B cell (primary cell): ENCODE measurements at regions not wholly inside any gene's neighbourhood (a gene's known extent, or its start where the extent isn't known, plus 50 kb on each side); places are given as distances from the start of the nearest gene placed in this dataset.

Experiments used
- ATAC-seq: fragments of 200-7000 bp; cut with Tn5 transposase; one replicate; pipeline ENCODE4 v1.10.0; 2021; ENCODE audit warnings: low read depth, mild to moderate bottlenecking, moderate number of reproducible peaks, moderate library complexity
- CTCF ChIA-PET: fragments of 350-600 bp; sonication (Branson Sonifier 250); formaldehyde crosslinking; loops from one replicate; lab custom pipeline; 2021; ENCODE audit warnings: antibody characterized with exemption, inconsistent platforms; lab: Charles Lee
- POLR2A ChIA-PET: fragments of 350-600 bp; sonication (Branson Sonifier 250); formaldehyde crosslinking; loops from one replicate; lab custom pipeline; 2021; ENCODE audit warnings: antibody characterized with exemption; lab: Charles Lee
- DNase-seq: peaks from one replicate; pipeline ENCODE4 v3.0.0; 2013
- H2AFZ ChIP-seq: 2 replicates; pipeline ENCODE4 v1.6.1; 2012; ENCODE audit warnings: mild to moderate bottlenecking, low read depth, low read length; ENCODE audit not compliant: insufficient read depth, poor library complexity, severe bottlenecking
- H3K27ac ChIP-seq, 2 donors: 1 replicate in 1 of 2; 2 replicates in 1 of 2; pipeline ENCODE4 v1.5.1; 2012 to 2013; ENCODE audit warnings: low read length in 2 of 2, mild to moderate bottlenecking in 2 of 2, moderate library complexity in 1 of 2
- H3K27me3 ChIP-seq, 4 experiments: fragments of 200-600 bp in 1 of 4; sonication (generic) in 1 of 4; replicated peaks in 1 of 4; 1 replicate in 2 of 4; 2 replicates in 2 of 4; pipeline versions ENCODE4 v1.6.1 to v1.7.0; 2013 to 2016; ENCODE audit warnings: low read length in 3 of 4, mild to moderate bottlenecking in 2 of 4, mixed read lengths in 1 of 4, moderate library complexity in 1 of 4; ENCODE audit not compliant: insufficient read depth in 4 of 4, control insufficient read depth in 3 of 4; ENCODE audit errors: control extremely low read depth in 1 of 4
- H3K36me3 ChIP-seq, 2 experiments: replicated peaks in 1 of 2; 1 replicate in 1 of 2; 2 replicates in 1 of 2; pipeline versions ENCODE4 v1.6.1 to v1.7.1; 2013; ENCODE audit warnings: low read length in 1 of 2; ENCODE audit not compliant: insufficient read depth in 2 of 2, control insufficient read depth in 1 of 2; ENCODE audit errors: control extremely low read depth in 1 of 2, extremely low read depth in 1 of 2
- H3K4me1 ChIP-seq, 2 donors: fragments of 200-600 bp in 1 of 2; sonication (generic) in 1 of 2; 1 replicate in 1 of 2; 2 replicates in 1 of 2; pipeline versions ENCODE4 v1.5.1 to v1.6.1; 2013 to 2017; ENCODE audit warnings: low read length in 2 of 2; ENCODE audit not compliant: control insufficient read depth in 2 of 2, insufficient read depth in 2 of 2
- H3K4me2 ChIP-seq: replicated peaks from 2 replicates; pipeline ENCODE3; 2012; ENCODE audit warnings: mild to moderate bottlenecking, low read depth, low read length; ENCODE audit not compliant: poor library complexity, severe bottlenecking
- H3K4me3 ChIP-seq, 5 experiments: fragments of 200-600 bp in 1 of 5; sonication (generic) in 1 of 5; 1 replicate in 3 of 5; 2 replicates in 2 of 5; pipeline versions ENCODE4 v1.5.1 to v1.7.0; 2011 to 2016; ENCODE audit warnings: low read length in 4 of 5, mild to moderate bottlenecking in 4 of 5, low read depth in 2 of 5, control low read depth in 1 of 5, moderate library complexity in 1 of 5; ENCODE audit not compliant: insufficient read depth in 1 of 5; ENCODE audit errors: control extremely low read depth in 1 of 5, extremely low read depth in 1 of 5
- H3K79me2 ChIP-seq: fragments of 200-600 bp; sonication (generic); one replicate; pipeline ENCODE4 v1.6.0; 2016; ENCODE audit warnings: low read length; ENCODE audit not compliant: control insufficient read depth, insufficient read depth
- H3K9ac ChIP-seq: fragments of 200-600 bp; sonication (generic); 2 replicates; pipeline ENCODE4 v1.6.1; 2017; ENCODE audit warnings: mild to moderate bottlenecking, low read length, moderate library complexity
- H3K9me3 ChIP-seq, 3 donors: one replicate each; pipeline versions ENCODE4 v1.6.1 to v1.7.1; 2013; ENCODE audit warnings: low read length in 2 of 3; ENCODE audit not compliant: control insufficient read depth in 2 of 3, insufficient read depth in 1 of 3; ENCODE audit errors: control extremely low read depth in 1 of 3
- H4K20me1 ChIP-seq: 2 replicates; pipeline ENCODE4 v1.6.0; 2012; ENCODE audit warnings: mild to moderate bottlenecking, low read length; ENCODE audit not compliant: insufficient read depth, control insufficient read depth, poor library complexity, severe bottlenecking
- H3K27ac Mint-ChIP-seq: one replicate; pipeline ENCODE4 v1.8.0; 2021; ENCODE audit warnings: mixed read lengths
- H3K27me3 Mint-ChIP-seq: one replicate; pipeline ENCODE4 v1.8.0; 2021; ENCODE audit warnings: mixed read lengths
- H3K4me1 Mint-ChIP-seq: one replicate; pipeline ENCODE4 v1.8.0; 2021; ENCODE audit warnings: mixed read lengths
- H3K4me3 Mint-ChIP-seq: one replicate; pipeline ENCODE4 v1.8.0; 2021; ENCODE audit warnings: mixed read lengths
- H3K9me3 Mint-ChIP-seq: one replicate; pipeline ENCODE4 v1.8.0; 2022; ENCODE audit warnings: mixed read lengths; ENCODE audit not compliant: insufficient read depth
- CTCF ChIP-seq: fragments of 200-600 bp; IDR thresholded peaks from one replicate; pipeline ENCODE4 v1.8.0; 2022; ENCODE audit warnings: antibody characterized with exemption, mild to moderate bottlenecking
- EZH2 ChIP-seq: IDR thresholded peaks from 2 replicates; pipeline ENCODE4 v1.6.1; 2012; ENCODE audit warnings: borderline replicate concordance, low read depth, mild to moderate bottlenecking, moderate library complexity, low read length; ENCODE audit not compliant: insufficient read depth, poor library complexity, severe bottlenecking
- WGBS: methylation state at CpG from one replicate; pipeline ENCODE4 v1.1.5; 2013; ENCODE audit warnings: missing lambda C conversion rate; ENCODE audit not compliant: insufficient coverage; 5-methylcytosine and 5-hydroxymethylcytosine counted together
- intact Hi-C: fragments of 100-400 bp; cut with micrococcal nuclease; formaldehyde crosslinking; loops from one replicate; pipeline ENCODE4 v1.10.0; 2022

DNA sequence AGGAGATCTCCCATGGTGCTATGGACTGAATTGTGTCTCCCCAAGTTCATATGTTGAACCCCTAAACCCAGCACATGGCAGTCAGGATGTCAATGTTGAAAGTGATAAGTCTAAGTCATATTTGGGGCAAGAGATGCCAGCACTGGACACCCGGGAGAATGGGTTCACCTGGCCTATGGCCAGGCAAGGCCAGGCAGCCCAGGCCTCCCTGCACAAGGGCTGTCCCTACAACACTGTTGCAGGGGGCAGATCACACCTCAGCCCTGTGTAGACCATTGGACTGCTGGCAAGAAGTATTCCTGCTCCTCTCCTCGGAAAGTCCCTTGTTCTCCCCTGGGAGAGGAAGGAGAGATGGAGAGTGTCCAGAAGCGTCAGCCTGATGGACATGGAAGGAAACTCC is 240.5 kb downstream of the GADD45G start:
- ChIA-PET CTCF (no interaction called here), POLR2A (no interaction called here)

GRCh38 chr9:89845862-89846261 is 241.1 kb downstream of the GADD45G start:
- no peak overlapping the region for H3K27ac ChIP-seq
- H3K9ac ChIP-seq, result no peak overlapping the region
- ChIA-PET CTCF (no interaction called here), POLR2A (no interaction called here)
- H3K4me3 ChIP-seq, result no peak overlapping the region
- Mint-ChIP-seq H3K27me3 (peaks cover 15% of the 10 kb centered on the region), H3K4me3 (no peak overlapping the region), H3K27ac (no peak overlapping the region), H3K4me1 (no peaks in the 10 kb centered on the region), H3K9me3 (no peaks in the 10 kb centered on the region)
- 92% methylated on average over 9 of the region's 9 CpGs for WGBS
- intact Hi-C loops, result no loop called here
- no peaks in the 10 kb centered on the region for H3K79me2 ChIP-seq
- H3K9me3 ChIP-seq, result no peaks in the 10 kb centered on the region
- TF ChIP-seq EZH2, result no peak
- TF ChIP-seq CTCF, result no peak
- ATAC-seq (no peak), DNase-seq (no peak)
- no peaks in the 10 kb centered on the region for H4K20me1 ChIP-seq
- H3K36me3 ChIP-seq, result no peaks in the 10 kb centered on the region
- H2AFZ ChIP-seq, result no peak overlapping the region
- H3K4me2 ChIP-seq, result no peak overlapping the region
- peaks cover 0 to 2% (median 0%) of the 10 kb centered on the region in 4 experiments for H3K27me3 ChIP-seq
- H3K4me1 ChIP-seq, result no peaks in the 10 kb centered on the region

More for the DNA sequence above, 240.5 kb downstream of the GADD45G start:
- ATAC-seq (no peak), DNase-seq (no peak)
- Histone ChIP-seq H4K20me1 (no peaks in the 10 kb centered on the region), H3K79me2 (no peaks in the 10 kb centered on the region), H3K36me3 (no peaks in the 10 kb centered on the region), H3K9ac (no peak overlapping the region), H3K9me3 (peaks cover 0 to 2% (median 0%) of the 10 kb centered on the region in 3 donors), H3K4me3 (no peak overlapping the region), H3K4me2 (no peak overlapping the region), H3K4me1 (no peaks in the 10 kb centered on the region), H3K27ac (no peak overlapping the region), H2AFZ (no peak overlapping the region), H3K27me3 (peaks cover 0 to 2% (median 0%) of the 10 kb centered on the region in 4 experiments)
- H3K4me3 Mint-ChIP-seq, result no peak overlapping the region
- no peak overlapping the region for H3K27ac Mint-ChIP-seq
- WGBS, result 88% methylated on average over 1 of the region's 3 CpGs
- TF ChIP-seq EZH2 (no peak), CTCF (no peak)
- H3K27me3 Mint-ChIP-seq, result peaks cover 12% of the 10 kb centered on the region
- no peaks in the 10 kb centered on the region for H3K4me1 Mint-ChIP-seq
- intact Hi-C loops, result no loop called here
- no peaks in the 10 kb centered on the region for H3K9me3 Mint-ChIP-seq
